Adrenal gland (tissue), 5 donors: ENCODE measurements at regions not wholly inside any gene's neighbourhood (a gene's known extent, or its start where the extent isn't known, plus 50 kb on each side); places are given as distances from the start of the nearest gene placed in this dataset.

Source experiments
- POLR2A ChIP-seq, 2 donors: fragments of 450-650 bp; IDR thresholded peaks; one replicate each; pipeline ENCODE4 v1.6.1; 2017; ENCODE audit warnings: antibody characterized with exemption in 2 of 2, mild to moderate bottlenecking in 2 of 2, moderate library complexity in 1 of 2
- TF ChIP-seq, protein P1 (sequence below), 6 experiments: fragments of 450-650 bp in 4 of 6; fragments of 200-600 bp in 2 of 6; sonication (generic) in 1 of 6; IDR thresholded peaks; 1 replicate in 5 of 6; 2 replicates in 1 of 6; pipeline versions ENCODE4 v1.5.1 to v1.8.0; 2016 to 2021; ENCODE audit warnings: antibody characterized with exemption in 6 of 6, mild to moderate bottlenecking in 2 of 6, moderate library complexity in 1 of 6
- donor health status: DM: no; HTN: no; CAD: no.

DNA sequence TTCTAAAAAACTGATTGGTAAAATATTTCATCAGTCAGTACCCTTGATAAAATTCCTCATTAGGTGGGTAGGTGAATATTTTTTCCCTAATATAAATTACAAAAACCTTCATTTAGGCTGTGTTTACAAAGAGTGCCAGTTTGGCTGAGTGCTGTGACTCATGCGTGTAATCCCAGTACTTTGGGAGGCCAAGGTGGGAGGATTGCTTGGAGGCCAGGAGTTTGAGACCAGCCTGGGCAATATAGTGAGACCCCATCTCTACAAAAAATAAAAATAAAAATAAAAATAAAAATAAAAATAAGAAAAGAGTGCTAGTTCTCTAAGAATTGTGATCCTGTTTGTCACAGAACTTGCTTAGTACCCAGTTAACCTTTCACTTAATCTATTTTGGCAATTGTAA lies 398.4 kb upstream of the RGS6 start:
- TF ChIP-seq, protein P1, sequence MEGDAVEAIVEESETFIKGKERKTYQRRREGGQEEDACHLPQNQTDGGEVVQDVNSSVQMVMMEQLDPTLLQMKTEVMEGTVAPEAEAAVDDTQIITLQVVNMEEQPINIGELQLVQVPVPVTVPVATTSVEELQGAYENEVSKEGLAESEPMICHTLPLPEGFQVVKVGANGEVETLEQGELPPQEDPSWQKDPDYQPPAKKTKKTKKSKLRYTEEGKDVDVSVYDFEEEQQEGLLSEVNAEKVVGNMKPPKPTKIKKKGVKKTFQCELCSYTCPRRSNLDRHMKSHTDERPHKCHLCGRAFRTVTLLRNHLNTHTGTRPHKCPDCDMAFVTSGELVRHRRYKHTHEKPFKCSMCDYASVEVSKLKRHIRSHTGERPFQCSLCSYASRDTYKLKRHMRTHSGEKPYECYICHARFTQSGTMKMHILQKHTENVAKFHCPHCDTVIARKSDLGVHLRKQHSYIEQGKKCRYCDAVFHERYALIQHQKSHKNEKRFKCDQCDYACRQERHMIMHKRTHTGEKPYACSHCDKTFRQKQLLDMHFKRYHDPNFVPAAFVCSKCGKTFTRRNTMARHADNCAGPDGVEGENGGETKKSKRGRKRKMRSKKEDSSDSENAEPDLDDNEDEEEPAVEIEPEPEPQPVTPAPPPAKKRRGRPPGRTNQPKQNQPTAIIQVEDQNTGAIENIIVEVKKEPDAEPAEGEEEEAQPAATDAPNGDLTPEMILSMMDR (IDR thresholded peaks at IDR 0.05), result no peak
- no peak for TF ChIP-seq POLR2A (IDR thresholded peaks at IDR 0.05)
